ENCODE measurements at regions not wholly inside any gene's neighbourhood (a gene's known extent, or its start where the extent isn't known, plus 50 kb on each side); places are given as distances from the start of the nearest gene placed in this dataset.

DNA sequence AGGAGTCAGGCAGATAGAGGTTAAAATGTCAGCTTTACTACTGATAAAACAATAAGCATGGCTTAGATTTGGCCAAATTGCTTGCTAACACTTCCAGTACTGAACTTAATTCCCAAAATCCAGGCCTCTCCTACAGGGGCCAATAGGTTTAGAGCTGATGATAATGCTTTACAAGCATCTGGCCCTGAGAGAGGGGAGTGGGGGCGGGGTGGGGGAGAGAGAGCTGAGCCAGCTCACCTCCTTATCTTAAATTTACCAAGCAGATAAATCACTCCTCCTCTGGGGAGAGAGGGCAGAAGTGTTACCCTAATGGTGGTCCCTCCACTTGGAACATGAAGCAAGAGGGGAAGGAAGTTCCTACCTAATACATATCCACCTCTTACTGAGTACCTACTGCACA, 182.2 kb upstream of the CRY1 start (continued):
- TF ChIP-seq CREB3 (CRISPR knock-in tag; IDR thresholded peaks at IDR 0.05) (no peak), FOSL1 (CRISPR knock-in tag; IDR thresholded peaks at IDR 0.05; ENCODE audit: borderline replicate concordance) (no peak), ZNF678 (CRISPR knock-in tag; IDR thresholded peaks at IDR 0.05) (no peak), TCF7L2 (IDR thresholded peaks at IDR 0.05; ENCODE audit: low read depth, low read length) (no peak), TBP (CRISPR knock-in tag; IDR thresholded peaks at IDR 0.05) (no peak), KAT2B (IDR thresholded peaks at IDR 0.05; ENCODE audit: borderline replicate concordance, low read depth, low read length) (no peak)
- TF ChIP-seq, protein P1, sequence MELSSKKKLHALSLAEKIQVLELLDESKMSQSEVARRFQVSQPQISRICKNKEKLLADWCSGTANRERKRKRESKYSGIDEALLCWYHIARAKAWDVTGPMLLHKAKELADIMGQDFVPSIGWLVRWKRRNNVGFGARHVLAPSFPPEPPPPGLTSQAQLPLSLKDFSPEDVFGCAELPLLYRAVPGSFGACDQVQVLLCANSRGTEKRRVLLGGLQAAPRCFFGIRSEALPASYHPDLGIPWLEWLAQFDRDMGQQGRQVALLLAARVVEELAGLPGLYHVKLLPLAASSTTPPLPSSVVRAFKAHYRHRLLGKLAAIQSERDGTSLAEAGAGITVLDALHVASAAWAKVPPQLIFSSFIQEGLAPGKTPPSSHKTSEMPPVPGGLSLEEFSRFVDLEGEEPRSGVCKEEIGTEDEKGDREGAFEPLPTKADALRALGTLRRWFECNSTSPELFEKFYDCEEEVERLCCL (CRISPR knock-in tag; IDR thresholded peaks at IDR 0.05; ENCODE audit: borderline replicate concordance) = no peak

DNA sequence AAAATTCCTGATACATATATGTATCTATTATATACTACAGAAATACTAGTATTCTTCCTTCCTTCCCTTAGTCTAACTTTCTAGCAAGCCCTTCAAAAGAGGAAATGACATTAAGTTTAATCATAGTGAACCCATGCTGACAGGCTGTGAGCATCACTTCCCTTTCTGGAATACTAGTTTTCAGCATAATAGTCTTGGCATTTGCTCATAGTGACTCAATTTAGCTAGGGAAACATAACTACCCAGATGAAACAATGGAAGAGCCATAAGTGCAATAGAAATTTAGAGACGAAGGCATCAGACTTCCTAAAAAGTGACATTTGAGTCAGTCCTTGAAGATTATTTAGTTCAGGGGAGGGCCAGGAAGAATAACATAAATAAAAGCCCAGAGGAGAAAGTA, 184.5 kb upstream of the CRY1 start:
- Histone ChIP-seq H3K4me3 (replicated peaks in 1 of 3; ENCODE audit: insufficient read depth in 1 of 3, low read depth in 2 of 3, low read length in 3 of 3) (no peak overlapping the region), H3K36me3 (replicated peaks in 1 of 2; ENCODE audit: control insufficient read depth in 1 of 2, insufficient read depth in 2 of 2, low read length in 2 of 2) (no peaks in the 10 kb centered on the region), H3K9me3 (ENCODE audit: low read length) (no peaks in the 10 kb centered on the region), H2AFZ (ENCODE audit: low read length) (no peak overlapping the region), H3K27me3 (ENCODE audit: control insufficient read depth in 1 of 2, insufficient read depth in 2 of 2, low read length in 2 of 2) (0 out of 5 replicates have a peak, but pooled peaks cover 0 to 4% of the 10 kb centered on the region in 2 experiments), H4K20me1 (ENCODE audit: insufficient read depth, low read length) (no peaks in the 10 kb centered on the region), H3K4me2 (ENCODE audit: low read depth, low read length) (no peak overlapping the region), H3K4me1 (ENCODE audit: insufficient read depth, low read length) (no peaks in the 10 kb centered on the region), H3K9ac (ENCODE audit: insufficient read depth, low read depth, low read length) (no peak overlapping the region), H3K79me2 (ENCODE audit: insufficient read depth, low read length) (no peaks in the 10 kb centered on the region), H3K27ac (ENCODE audit: extremely low read length, insufficient read depth, low read length) (no peak overlapping the region)
- WGBS (ENCODE audit: low lambda C conversion rate) = 0% methylated on average over 1 of the region's 1 CpG
- ATAC-seq = no peak
- in situ Hi-C loops (cut with HindIII; ENCODE audit: extremely low pct_ligation_motif_present, low pct_unique_long_range_greater_than_20kb) (no loop called here), intact Hi-C loops (cut with micrococcal nuclease; ENCODE audit: unreplicated experiment) (no loop called here)
- no TSS peak for BruUV-seq (replicated peaks)
- no peak for FAIRE-seq
- ChIA-PET CTCF (ENCODE audit: low intra/inter-chr PET ratio, low total read pairs) (no interaction called here), POLR2A (no interaction called here)
- no peak for DNase-seq (ENCODE audit: low spot score)
- no peak for TF ChIP-seq EEA1 (CRISPR knock-in tag; IDR thresholded peaks at IDR 0.05; ENCODE audit: borderline replicate concordance)
- TF ChIP-seq ZNF354B (CRISPR knock-in tag; IDR thresholded peaks at IDR 0.05) = no peak
- TF ChIP-seq, protein P2, sequence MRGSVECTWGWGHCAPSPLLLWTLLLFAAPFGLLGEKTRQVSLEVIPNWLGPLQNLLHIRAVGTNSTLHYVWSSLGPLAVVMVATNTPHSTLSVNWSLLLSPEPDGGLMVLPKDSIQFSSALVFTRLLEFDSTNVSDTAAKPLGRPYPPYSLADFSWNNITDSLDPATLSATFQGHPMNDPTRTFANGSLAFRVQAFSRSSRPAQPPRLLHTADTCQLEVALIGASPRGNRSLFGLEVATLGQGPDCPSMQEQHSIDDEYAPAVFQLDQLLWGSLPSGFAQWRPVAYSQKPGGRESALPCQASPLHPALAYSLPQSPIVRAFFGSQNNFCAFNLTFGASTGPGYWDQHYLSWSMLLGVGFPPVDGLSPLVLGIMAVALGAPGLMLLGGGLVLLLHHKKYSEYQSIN (CRISPR knock-in tag; IDR thresholded peaks at IDR 0.05; ENCODE audit: borderline replicate concordance) = no peak
- TF ChIP-seq ZNF207 (IDR thresholded peaks at IDR 0.05; ENCODE audit: borderline replicate concordance) = no peak
- TF ChIP-seq CHD4 (IDR thresholded peaks at IDR 0.05; ENCODE audit: borderline replicate concordance, low read length) = no peak
- no peak for TF ChIP-seq ZNF724P (CRISPR knock-in tag; IDR thresholded peaks at IDR 0.05; ENCODE audit: borderline replicate concordance)
- no peak for TF ChIP-seq ZBTB46 (CRISPR knock-in tag; IDR thresholded peaks at IDR 0.05; ENCODE audit: borderline replicate concordance)
- TF ChIP-seq ZBTB7A (CRISPR knock-in tag; IDR thresholded peaks at IDR 0.05) = no peak
- TF ChIP-seq ZC3H4 (CRISPR knock-in tag; IDR thresholded peaks at IDR 0.05; ENCODE audit: borderline replicate concordance) = no peak
- TF ChIP-seq RFX1 (IDR thresholded peaks at IDR 0.05) = no peak
- TF ChIP-seq ATF7-NPFF (CRISPR knock-in tag; IDR thresholded peaks at IDR 0.05; ENCODE audit: low read depth) = no peak
- no peak for TF ChIP-seq FIP1L1 (IDR thresholded peaks at IDR 0.05; ENCODE audit: borderline replicate concordance, insufficient read depth, low read depth, low read length)
- TF ChIP-seq KAT2B (IDR thresholded peaks at IDR 0.05; ENCODE audit: borderline replicate concordance, low read depth, low read length) = no peak
- no peak for TF ChIP-seq PLRG1 (conservative IDR thresholded peaks at IDR 0.05)
